Gastroesophageal sphincter (tissue), 4 donors: ENCODE measurements at regions not wholly inside any gene's neighbourhood (a gene's known extent, or its start where the extent isn't known, plus 50 kb on each side); places are given as distances from the start of the nearest gene placed in this dataset.

Experiments used
- ATAC-seq: fragments of 150-250 bp; one replicate; pipeline ENCODE4 v1.9.1; 2016; ENCODE audit warnings: mild to moderate bottlenecking, moderate library complexity
- H3K27ac ChIP-seq, 4 donors: fragments of 200-600 bp; sonication (generic) in 3 of 4; 1 replicate in 3 of 4; 2 replicates in 1 of 4; pipeline ENCODE4 v1.5.1; 2016 to 2019
- H3K27me3 ChIP-seq: fragments of 200-600 bp; sonication (generic); one replicate; pipeline ENCODE4 v1.5.1; 2019
- H3K36me3 ChIP-seq, 2 donors: fragments of 200-600 bp; sonication (generic); one replicate each; pipeline ENCODE4 v1.5.1; 2019; ENCODE audit warnings: control low read depth in 1 of 2
- H3K4me1 ChIP-seq, 3 donors: fragments of 200-600 bp; sonication (generic); 1 replicate in 2 of 3; 2 replicates in 1 of 3; pipeline ENCODE4 v1.5.1; 2016 to 2019; ENCODE audit warnings: control low read depth in 2 of 3
- H3K4me3 ChIP-seq, 2 donors: fragments of 200-600 bp; sonication (generic); one replicate each; pipeline ENCODE4 v1.5.1; 2019; ENCODE audit warnings: mild to moderate bottlenecking in 1 of 2, moderate library complexity in 1 of 2
- H3K9me3 ChIP-seq, 3 donors: fragments of 200-600 bp; sonication (generic); one replicate each; pipeline ENCODE4 v1.5.1; 2017 to 2019; ENCODE audit warnings: control low read depth in 2 of 3
- EP300 ChIP-seq: sonication (generic); formaldehyde crosslinking; IDR thresholded peaks from one replicate; pipeline ENCODE4 v1.6.1; 2017; ENCODE audit warnings: antibody characterized with exemption, mild to moderate bottlenecking
- POLR2A ChIP-seq, 2 donors: fragments of 450-650 bp; IDR thresholded peaks; one replicate each; pipeline ENCODE4 v1.6.1; 2017; ENCODE audit warnings: antibody characterized with exemption in 2 of 2, mild to moderate bottlenecking in 2 of 2, moderate library complexity in 1 of 2
- POLR2AphosphoS5 ChIP-seq: sonication (generic); formaldehyde crosslinking; IDR thresholded peaks from one replicate; pipeline ENCODE4 v1.6.1; 2017; ENCODE audit warnings: antibody characterized with exemption
- WGBS, 2 donors: methylation state at CpG; one replicate each; pipeline ENCODE4 v1.1.5; 2018; ENCODE audit warnings: low coverage in 1 of 2; 5-methylcytosine and 5-hydroxymethylcytosine counted together
- TF ChIP-seq, protein P1 (sequence below), 4 experiments: fragments of 200-600 bp in 2 of 4; fragments of 450-650 bp in 2 of 4; sonication (generic) in 1 of 4; IDR thresholded peaks; one replicate each; pipeline ENCODE4 v1.5.1; 2017 to 2019; ENCODE audit warnings: antibody characterized with exemption in 4 of 4, mild to moderate bottlenecking in 2 of 4, moderate library complexity in 2 of 4

DNA sequence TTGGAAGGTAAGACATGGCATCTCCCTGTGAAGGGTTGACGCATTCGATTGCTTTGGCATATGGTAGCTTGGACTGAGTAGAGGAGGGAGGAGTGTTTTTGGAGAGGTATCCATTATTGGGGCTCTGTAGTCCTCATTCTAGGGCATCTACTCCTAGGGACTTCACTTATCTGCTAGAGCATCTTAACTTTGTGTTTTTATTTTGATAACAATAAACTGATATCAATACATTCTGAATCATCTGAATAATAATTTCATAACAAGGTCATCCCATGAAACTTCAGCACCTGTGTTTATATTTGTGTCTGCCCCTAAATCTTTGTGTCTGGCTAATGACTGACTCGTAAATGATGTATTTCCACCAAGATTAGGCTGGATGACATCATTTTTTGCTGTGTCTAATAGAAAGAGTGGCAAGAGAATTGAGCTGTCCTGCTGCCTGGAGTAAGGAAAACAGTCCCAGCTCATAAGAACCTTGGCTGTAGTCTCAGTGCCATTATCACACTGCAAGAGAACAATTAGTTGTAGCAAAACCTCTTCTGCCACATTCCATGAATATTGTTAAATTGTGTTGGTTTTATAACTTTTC is 288.5 kb downstream of the PRL start:
- WGBS, 2 donors, result 79 to 90% methylated on average over 3 of the region's 3 CpGs
- no peak overlapping the region for H3K4me3 ChIP-seq
- ATAC-seq, result no peak
- no peaks in the 10 kb centered on the region for H3K27me3 ChIP-seq
- peaks cover 0 to 4% (median 0%) of the 10 kb centered on the region in 3 donors for H3K9me3 ChIP-seq
- TF ChIP-seq POLR2AphosphoS5 (no peak), POLR2A (IDR thresholded peaks at IDR 0.05) (no peak), EP300 (no peak)
- TF ChIP-seq, protein P1, sequence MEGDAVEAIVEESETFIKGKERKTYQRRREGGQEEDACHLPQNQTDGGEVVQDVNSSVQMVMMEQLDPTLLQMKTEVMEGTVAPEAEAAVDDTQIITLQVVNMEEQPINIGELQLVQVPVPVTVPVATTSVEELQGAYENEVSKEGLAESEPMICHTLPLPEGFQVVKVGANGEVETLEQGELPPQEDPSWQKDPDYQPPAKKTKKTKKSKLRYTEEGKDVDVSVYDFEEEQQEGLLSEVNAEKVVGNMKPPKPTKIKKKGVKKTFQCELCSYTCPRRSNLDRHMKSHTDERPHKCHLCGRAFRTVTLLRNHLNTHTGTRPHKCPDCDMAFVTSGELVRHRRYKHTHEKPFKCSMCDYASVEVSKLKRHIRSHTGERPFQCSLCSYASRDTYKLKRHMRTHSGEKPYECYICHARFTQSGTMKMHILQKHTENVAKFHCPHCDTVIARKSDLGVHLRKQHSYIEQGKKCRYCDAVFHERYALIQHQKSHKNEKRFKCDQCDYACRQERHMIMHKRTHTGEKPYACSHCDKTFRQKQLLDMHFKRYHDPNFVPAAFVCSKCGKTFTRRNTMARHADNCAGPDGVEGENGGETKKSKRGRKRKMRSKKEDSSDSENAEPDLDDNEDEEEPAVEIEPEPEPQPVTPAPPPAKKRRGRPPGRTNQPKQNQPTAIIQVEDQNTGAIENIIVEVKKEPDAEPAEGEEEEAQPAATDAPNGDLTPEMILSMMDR (IDR thresholded peaks at IDR 0.05), result no peak
- H3K27ac ChIP-seq, result no peak overlapping the region
- peaks cover 0 to 23% (median 0%) of the 10 kb centered on the region in 3 donors for H3K4me1 ChIP-seq
- H3K36me3 ChIP-seq, result no peaks in the 10 kb centered on the region

DNA sequence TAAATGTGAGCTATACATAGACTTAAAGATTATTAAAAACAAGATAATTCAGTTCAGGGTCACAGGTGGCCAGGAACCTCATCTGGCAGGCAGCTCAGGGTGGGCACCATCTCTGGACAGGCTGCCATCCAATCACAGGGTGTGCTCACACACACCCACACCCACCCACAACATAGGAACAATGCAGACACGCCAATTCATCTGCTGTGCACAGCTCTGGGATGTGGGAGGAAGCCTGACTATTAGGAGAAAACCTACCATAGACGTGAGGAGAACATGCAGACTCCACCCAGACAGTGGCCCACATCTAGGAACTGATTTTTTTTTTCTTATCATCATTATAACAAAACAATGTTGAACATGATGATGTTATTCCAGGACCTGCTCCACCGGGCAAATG is 286.7 kb downstream of the PRL start:
- peaks cover 0 to 17% (median 0%) of the 10 kb centered on the region in 3 donors for H3K4me1 ChIP-seq
- H3K4me3 ChIP-seq, result no peak overlapping the region
- no peak overlapping the region for H3K27ac ChIP-seq
- H3K9me3 ChIP-seq, result peaks cover 0 to 4% (median 0%) of the 10 kb centered on the region in 3 donors
- no peak for ATAC-seq
- 60 to 100% methylated on average over 2 to 3 of the region's 3 CpGs for whole genome bisulfite sequencing, 2 donors
- TF ChIP-seq, protein P1 (IDR thresholded peaks at IDR 0.05), result no peak
- TF ChIP-seq EP300, result no peak
- TF ChIP-seq POLR2A (IDR thresholded peaks at IDR 0.05), result no peak
- no peak for TF ChIP-seq POLR2AphosphoS5
- H3K27me3 ChIP-seq, result no peaks in the 10 kb centered on the region
- no peaks in the 10 kb centered on the region for H3K36me3 ChIP-seq

DNA sequence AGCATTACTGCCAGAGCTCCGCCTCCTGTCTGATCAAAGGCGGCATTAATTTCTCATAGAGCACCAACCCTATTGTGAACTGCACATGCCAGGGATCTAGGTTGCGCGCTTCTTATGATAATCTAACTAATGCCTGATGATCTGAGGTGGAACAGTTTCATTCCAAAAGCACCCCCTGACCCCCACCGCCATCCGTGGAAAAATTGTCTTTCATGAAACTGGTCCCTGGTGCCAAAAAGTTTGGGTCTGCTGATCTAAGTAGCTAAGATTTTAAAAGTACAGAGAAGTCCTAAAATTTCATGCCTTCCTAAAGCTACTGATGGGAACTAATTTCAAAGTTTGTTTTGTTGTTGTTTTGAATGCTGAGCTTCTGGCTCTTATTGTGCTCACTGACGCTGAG is 281.6 kb downstream of the PRL start:
- Histone ChIP-seq H3K27me3 (no peaks in the 10 kb centered on the region), H3K4me1 (peaks cover 0 to 17% (median 0%) of the 10 kb centered on the region in 3 donors), H3K27ac (no peak overlapping the region), H3K4me3 (no peak overlapping the region), H3K9me3 (no peaks in the 10 kb centered on the region), H3K36me3 (no peaks in the 10 kb centered on the region)
- no peak for ATAC-seq
- 42 to 83% methylated on average over 2 to 7 of the region's 7 CpGs for WGBS, 2 donors
- TF ChIP-seq POLR2A (IDR thresholded peaks at IDR 0.05) (no peak), EP300 (no peak), POLR2AphosphoS5 (no peak)
- TF ChIP-seq, protein P1 (IDR thresholded peaks at IDR 0.05), result no peak

DNA sequence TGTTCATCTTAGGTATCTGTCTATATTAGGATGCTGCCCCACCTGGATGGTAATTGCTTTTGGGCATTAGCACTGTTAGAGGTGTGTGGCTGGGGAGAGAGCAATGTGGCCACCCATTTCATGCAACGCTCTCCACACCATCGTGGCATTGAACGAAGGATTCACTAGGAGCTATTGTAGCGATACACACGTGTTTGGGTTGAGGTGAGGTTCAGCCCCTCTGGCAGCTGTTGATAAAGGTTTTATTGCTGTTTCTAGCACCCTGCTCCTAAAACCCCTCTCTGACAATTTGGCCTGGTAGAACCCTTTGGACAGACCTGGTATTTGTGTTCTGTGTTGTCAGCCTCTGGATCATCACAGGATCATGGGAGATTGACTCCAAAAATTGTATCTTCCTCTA is 280.9 kb downstream of the PRL start:
- Histone ChIP-seq H3K9me3 (no peaks in the 10 kb centered on the region), H3K36me3 (peaks cover 0 to 4% of the 10 kb centered on the region in 2 donors), H3K27me3 (no peaks in the 10 kb centered on the region), H3K27ac (no peak overlapping the region), H3K4me1 (peaks cover 0 to 17% (median 0%) of the 10 kb centered on the region in 3 donors), H3K4me3 (no peak overlapping the region)
- TF ChIP-seq POLR2AphosphoS5 (no peak), EP300 (no peak), POLR2A (IDR thresholded peaks at IDR 0.05) (no peak)
- TF ChIP-seq, protein P1 (IDR thresholded peaks at IDR 0.05), result no peak
- 100% methylated on average over 1 to 5 of the region's 5 CpGs for WGBS, 2 donors
- no peak for ATAC-seq

DNA sequence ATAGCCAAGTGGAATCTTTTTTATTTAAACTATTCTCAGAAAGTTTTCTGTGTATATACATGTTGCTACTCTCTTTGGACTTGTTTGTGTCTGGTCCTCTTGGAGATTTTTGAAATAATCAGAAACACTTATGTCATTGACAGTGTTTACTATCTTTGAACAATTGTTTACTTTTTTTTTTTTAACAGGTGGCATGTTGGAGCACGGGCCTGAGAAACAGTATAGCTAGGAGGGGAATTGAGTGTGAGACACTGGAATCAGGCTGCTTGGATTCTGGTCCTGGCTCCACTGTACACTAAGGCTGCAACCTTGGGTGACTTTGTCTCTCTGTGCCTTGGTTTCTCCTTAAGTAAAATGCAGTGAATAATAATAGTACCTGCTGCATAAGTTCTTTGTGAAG is 279.6 kb downstream of the PRL start:
- H3K4me1 ChIP-seq, result peaks cover 0 to 17% (median 0%) of the 10 kb centered on the region in 3 donors
- TF ChIP-seq POLR2AphosphoS5 (no peak), POLR2A (IDR thresholded peaks at IDR 0.05) (no peak), EP300 (no peak)
- TF ChIP-seq, protein P1 (IDR thresholded peaks at IDR 0.05), result no peak
- 0 to 15% methylated on average over 1 of the region's 1 CpG for WGBS, 2 donors
- H3K9me3 ChIP-seq, result peaks cover 0 to 8% (median 0%) of the 10 kb centered on the region in 3 donors
- peaks cover 0 to 15% of the 10 kb centered on the region in 2 donors for H3K36me3 ChIP-seq
- ATAC-seq, result no peak
- no peaks in the 10 kb centered on the region for H3K27me3 ChIP-seq
- H3K4me3 ChIP-seq, result no peak overlapping the region
- peak overlapping the region in 2 of 4 donors; percentile 1 to 20 for H3K27ac ChIP-seq
